Breast epithelium (tissue), 3 donors: ENCODE measurements at regions not wholly inside any gene's neighbourhood (a gene's known extent, or its start where the extent isn't known, plus 50 kb on each side); places are given as distances from the start of the nearest gene placed in this dataset.
"Not testable (repeated sequence)": the region's sequence is repeated elsewhere in the genome, so short reads cannot be mapped to it uniquely, and the experiment has no call there.

ENCODE experiments used
- POLR2A ChIP-seq: fragments of 450-650 bp; IDR thresholded peaks from one replicate; pipeline ENCODE4 v1.6.1; 2016; ENCODE audit warnings: antibody characterized with exemption, mild to moderate bottlenecking, moderate library complexity
- POLR2AphosphoS5 ChIP-seq, 3 donors: sonication (generic); formaldehyde crosslinking; IDR thresholded peaks; one replicate each; pipeline ENCODE4 v1.6.1; 2017; ENCODE audit warnings: antibody characterized with exemption in 3 of 3
- TF ChIP-seq, protein P1 (sequence below), 3 donors: fragments of 450-650 bp; IDR thresholded peaks; one replicate each; pipeline ENCODE4 v1.5.1; 2016 to 2017; ENCODE audit warnings: antibody characterized with exemption in 3 of 3, mild to moderate bottlenecking in 3 of 3, moderate library complexity in 3 of 3

DNA sequence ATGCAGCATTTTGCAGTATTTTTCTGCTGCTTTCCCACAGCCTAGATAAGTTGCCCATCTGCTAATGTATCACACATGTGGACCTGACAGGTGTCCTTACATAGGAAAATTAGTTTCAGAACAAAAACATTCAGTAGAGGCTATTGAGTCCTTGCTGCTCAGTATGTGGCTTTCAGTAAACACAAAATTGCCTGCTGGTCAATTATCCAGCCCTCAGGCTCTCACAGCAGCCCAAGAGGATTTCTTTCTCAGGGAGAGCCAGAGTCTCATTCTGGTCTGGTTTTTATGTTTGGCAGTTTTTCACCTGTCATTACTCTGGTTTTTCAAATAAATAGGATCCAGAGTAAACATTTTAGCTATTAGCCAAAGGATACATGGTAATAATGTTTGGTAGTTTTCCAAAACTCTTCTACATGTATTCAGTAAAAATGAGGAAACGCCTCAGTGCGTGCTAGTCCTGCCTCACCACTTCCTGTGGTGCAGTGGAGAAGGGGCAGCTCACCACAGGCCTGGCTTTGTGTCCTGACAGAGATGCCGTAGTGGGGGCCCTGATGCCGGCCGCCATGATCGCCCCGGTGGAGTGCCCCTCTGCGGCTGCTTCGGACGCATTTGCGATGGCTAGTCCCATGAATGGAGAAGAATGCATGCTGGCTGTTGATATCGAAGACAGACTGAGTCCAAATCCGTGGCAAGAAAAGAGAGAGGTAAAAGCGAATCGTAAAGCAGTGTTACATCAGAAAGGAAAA, 80.5 kb upstream of the FAN1 start:
- TF ChIP-seq, protein P1, sequence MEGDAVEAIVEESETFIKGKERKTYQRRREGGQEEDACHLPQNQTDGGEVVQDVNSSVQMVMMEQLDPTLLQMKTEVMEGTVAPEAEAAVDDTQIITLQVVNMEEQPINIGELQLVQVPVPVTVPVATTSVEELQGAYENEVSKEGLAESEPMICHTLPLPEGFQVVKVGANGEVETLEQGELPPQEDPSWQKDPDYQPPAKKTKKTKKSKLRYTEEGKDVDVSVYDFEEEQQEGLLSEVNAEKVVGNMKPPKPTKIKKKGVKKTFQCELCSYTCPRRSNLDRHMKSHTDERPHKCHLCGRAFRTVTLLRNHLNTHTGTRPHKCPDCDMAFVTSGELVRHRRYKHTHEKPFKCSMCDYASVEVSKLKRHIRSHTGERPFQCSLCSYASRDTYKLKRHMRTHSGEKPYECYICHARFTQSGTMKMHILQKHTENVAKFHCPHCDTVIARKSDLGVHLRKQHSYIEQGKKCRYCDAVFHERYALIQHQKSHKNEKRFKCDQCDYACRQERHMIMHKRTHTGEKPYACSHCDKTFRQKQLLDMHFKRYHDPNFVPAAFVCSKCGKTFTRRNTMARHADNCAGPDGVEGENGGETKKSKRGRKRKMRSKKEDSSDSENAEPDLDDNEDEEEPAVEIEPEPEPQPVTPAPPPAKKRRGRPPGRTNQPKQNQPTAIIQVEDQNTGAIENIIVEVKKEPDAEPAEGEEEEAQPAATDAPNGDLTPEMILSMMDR (IDR thresholded peaks at IDR 0.05) = not testable (repeated sequence)
- TF ChIP-seq POLR2AphosphoS5 (IDR thresholded peaks at IDR 0.05); POLR2A: not testable (repeated sequence)
